GM12872 (cell line): ENCODE measurements at regions not wholly inside any gene's neighbourhood (a gene's known extent, or its start where the extent isn't known, plus 50 kb on each side); places are given as distances from the start of the nearest gene placed in this dataset.

Experiments
- TF ChIP-seq, protein P1 (sequence below): IDR thresholded peaks from 3 replicates; pipeline ENCODE4 v1.5.1; 2011; ENCODE audit warnings: low read depth, mild to moderate bottlenecking, low read length, moderate library complexity; ENCODE audit not compliant: insufficient read depth

DNA sequence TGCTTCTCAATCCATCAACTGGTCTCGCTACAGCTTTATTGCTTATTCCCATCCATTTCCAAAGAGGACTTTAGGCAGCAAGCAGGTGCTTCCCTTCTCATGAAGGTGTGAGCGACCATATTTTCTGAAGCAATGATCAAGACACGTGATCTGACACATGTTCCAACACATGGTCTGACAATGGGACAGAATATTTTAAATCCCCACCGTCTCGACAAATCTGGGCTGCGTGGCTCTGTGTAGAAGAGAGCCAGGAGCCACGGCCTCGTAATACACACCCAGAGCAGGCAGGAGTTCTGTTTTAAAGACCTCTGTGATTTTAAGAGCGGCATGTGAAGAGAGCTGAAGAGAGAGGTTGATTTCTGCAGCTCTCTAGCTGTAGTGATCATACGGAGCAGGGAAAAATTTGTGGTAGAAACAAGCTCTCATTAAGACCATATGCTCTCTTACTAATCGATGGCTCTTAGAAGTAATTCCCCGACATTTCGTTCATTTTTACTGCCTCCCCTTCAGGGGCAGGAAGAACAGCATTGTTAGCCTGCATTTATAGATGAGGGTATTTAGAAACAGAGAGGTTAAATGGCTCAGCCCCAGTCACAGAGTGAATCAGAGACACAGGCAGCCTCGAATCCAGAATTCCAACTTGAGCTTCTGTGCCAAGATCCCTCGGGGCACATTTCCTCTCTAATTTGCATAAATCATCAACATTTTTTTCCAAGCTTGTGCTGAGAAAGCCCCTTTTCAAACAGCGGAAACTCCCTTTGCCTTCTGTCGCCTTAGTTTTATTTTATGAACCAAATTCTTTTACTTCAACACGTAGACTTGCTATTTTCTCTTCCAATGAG is 91.0 kb upstream of the BCOR start:
- TF ChIP-seq, protein P1, sequence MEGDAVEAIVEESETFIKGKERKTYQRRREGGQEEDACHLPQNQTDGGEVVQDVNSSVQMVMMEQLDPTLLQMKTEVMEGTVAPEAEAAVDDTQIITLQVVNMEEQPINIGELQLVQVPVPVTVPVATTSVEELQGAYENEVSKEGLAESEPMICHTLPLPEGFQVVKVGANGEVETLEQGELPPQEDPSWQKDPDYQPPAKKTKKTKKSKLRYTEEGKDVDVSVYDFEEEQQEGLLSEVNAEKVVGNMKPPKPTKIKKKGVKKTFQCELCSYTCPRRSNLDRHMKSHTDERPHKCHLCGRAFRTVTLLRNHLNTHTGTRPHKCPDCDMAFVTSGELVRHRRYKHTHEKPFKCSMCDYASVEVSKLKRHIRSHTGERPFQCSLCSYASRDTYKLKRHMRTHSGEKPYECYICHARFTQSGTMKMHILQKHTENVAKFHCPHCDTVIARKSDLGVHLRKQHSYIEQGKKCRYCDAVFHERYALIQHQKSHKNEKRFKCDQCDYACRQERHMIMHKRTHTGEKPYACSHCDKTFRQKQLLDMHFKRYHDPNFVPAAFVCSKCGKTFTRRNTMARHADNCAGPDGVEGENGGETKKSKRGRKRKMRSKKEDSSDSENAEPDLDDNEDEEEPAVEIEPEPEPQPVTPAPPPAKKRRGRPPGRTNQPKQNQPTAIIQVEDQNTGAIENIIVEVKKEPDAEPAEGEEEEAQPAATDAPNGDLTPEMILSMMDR = no peak

- TF ChIP-seq, protein P1 = no peak
Observed at GRCh38 chrX:40184968-40185367, 87.2 kb upstream of the BCOR start.

GRCh38 chrX:40182615-40183014 is 84.9 kb upstream of the BCOR start:
- TF ChIP-seq, protein P1 = no peak

DNA sequence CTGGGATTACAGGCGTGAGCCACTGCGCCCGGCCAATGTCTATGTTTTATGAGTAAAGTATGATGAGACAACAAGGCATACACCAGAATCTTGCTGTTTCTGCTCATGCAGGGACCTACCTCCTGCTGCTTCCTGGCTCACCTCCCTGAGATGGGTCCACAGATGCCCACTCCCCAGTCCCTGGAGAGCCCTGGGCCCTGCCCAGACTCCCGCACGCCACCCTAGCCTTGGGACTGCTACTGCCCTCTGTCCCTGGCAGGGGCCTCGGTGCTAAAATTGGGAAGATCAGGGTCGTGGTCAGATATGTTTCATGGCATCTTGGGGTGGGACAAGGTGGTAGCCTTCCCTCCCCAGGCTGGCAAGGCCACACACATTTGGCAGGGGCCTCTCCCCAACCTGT is 84.3 kb upstream of the BCOR start:
- TF ChIP-seq, protein P1 = no peak

DNA sequence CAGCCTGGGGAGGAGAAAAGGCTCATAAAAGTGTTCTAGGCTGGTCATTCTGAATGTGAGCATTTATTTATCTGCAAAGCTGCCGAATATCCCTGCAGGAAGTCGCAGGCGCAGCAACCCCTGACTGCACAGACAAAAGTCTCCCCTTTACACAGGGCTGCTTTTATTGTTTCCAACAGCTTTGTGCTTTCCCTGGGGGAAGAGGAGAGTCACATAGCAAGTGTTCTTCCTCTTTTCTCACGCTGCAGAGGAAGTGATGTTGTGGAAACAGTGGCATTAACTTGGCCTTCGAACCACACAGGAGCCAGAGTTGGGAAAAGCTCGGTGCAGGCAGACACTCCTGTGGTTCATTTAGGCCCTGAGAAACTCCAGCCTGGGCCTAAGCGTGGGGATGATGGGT is 81.5 kb upstream of the BCOR start:
- TF ChIP-seq, protein P1 = no peak

GRCh38 chrX:40177942-40178715 is 80.4 kb upstream of the BCOR start:
- TF ChIP-seq, protein P1 = no peak

DNA sequence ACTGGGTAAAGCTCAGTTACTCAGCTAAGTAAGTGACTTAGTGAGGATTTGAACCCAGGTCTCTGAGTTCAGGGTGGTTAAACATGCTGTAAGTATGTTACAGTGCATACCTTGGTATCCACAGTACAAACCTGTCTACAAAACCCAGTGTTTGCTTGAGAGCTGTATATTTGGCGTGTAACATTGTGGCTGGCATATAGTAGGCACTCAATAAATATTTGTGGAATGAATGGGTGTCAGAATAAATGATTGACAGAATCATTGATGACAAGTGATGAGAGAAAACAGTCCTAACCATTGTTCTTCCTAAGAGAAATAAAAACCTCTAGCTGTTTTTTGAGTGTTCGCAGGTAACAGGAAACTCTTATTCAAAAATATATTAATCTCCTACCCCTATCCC is 79.7 kb upstream of the BCOR start:
- TF ChIP-seq, protein P1 = no peak
